H9 (cell line): ENCODE measurements at regions not wholly inside any gene's neighbourhood (a gene's known extent, or its start where the extent isn't known, plus 50 kb on each side); places are given as distances from the start of the nearest gene placed in this dataset.

ENCODE experiments used
- DNase-seq: peaks from one replicate; pipeline ENCODE4 v3.0.0-alpha.2; 2017
- H2AFZ ChIP-seq: one replicate; pipeline ENCODE4 v1.6.1; 2013; ENCODE audit warnings: mild to moderate bottlenecking, low read length, control low read depth, moderate library complexity
- H2AK5ac ChIP-seq: 2 replicates; pipeline ENCODE4 v1.6.1; 2013; ENCODE audit warnings: low read length, control low read depth, mixed read lengths; ENCODE audit not compliant: insufficient read length
- H2BK120ac ChIP-seq: one replicate; pipeline ENCODE4 v1.6.1; 2013; ENCODE audit warnings: low read depth, mild to moderate bottlenecking, low read length, control low read depth, inconsistent platforms; ENCODE audit not compliant: poor library complexity, severe bottlenecking
- H2BK12ac ChIP-seq: 2 replicates; pipeline ENCODE4 v1.6.1; 2013; ENCODE audit warnings: low read length, control low read depth, mixed read lengths, low read depth; ENCODE audit not compliant: insufficient read length
- H2BK15ac ChIP-seq: 2 replicates; pipeline ENCODE4 v1.6.1; 2013; ENCODE audit warnings: low read depth, low read length, control low read depth
- H2BK20ac ChIP-seq: one replicate; pipeline ENCODE4 v1.6.1; 2013; ENCODE audit warnings: low read depth, mild to moderate bottlenecking, low read length, control low read depth, inconsistent platforms; ENCODE audit not compliant: poor library complexity, severe bottlenecking
- H2BK5ac ChIP-seq: 2 replicates; pipeline ENCODE4 v1.6.1; 2013; ENCODE audit warnings: low read length, control low read depth, mixed read lengths; ENCODE audit not compliant: insufficient read length
- H3K14ac ChIP-seq: 2 replicates; pipeline ENCODE4 v1.6.1; 2013; ENCODE audit warnings: low read length, control low read depth; ENCODE audit not compliant: insufficient read depth
- H3K18ac ChIP-seq: 2 replicates; pipeline ENCODE4 v1.6.1; 2013; ENCODE audit warnings: low read depth, mild to moderate bottlenecking, mixed read lengths, low read length, control low read depth; ENCODE audit not compliant: insufficient read length
- H3K23ac ChIP-seq: 2 replicates; pipeline ENCODE4 v1.6.1; 2013; ENCODE audit warnings: low read length, control low read depth, mixed read lengths, low read depth; ENCODE audit not compliant: insufficient read length
- H3K23me2 ChIP-seq: 2 replicates; pipeline ENCODE4 v1.6.1; 2013; ENCODE audit warnings: low read depth, mild to moderate bottlenecking, mixed read lengths, low read length, control low read depth; ENCODE audit not compliant: insufficient read length, poor library complexity, severe bottlenecking
- H3K27ac ChIP-seq: 2 replicates; pipeline ENCODE4 v1.5.1; 2013; ENCODE audit warnings: low read length, control low read depth, mixed read lengths, low read depth; ENCODE audit not compliant: insufficient read length
- H3K27me3 ChIP-seq: 2 replicates; pipeline ENCODE4 v1.6.1; 2013; ENCODE audit warnings: low read length, control low read depth, inconsistent platforms; ENCODE audit not compliant: insufficient read depth
- H3K4ac ChIP-seq: 2 replicates; pipeline ENCODE4 v1.6.1; 2013; ENCODE audit warnings: low read depth, mild to moderate bottlenecking, control low read depth, inconsistent platforms, low read length, moderate library complexity
- H3K4me1 ChIP-seq: 2 replicates; pipeline ENCODE4 v1.6.1; 2013; ENCODE audit warnings: low read length, control low read depth, inconsistent platforms; ENCODE audit not compliant: insufficient read depth
- H3K4me2 ChIP-seq: 2 replicates; pipeline ENCODE4 v1.6.1; 2013; ENCODE audit warnings: low read length, control low read depth, mixed read lengths; ENCODE audit not compliant: insufficient read length, insufficient read depth
- H3K56ac ChIP-seq: 2 replicates; pipeline ENCODE4 v1.6.1; 2013; ENCODE audit warnings: low read depth, mild to moderate bottlenecking, mixed read lengths, low read length, control low read depth; ENCODE audit not compliant: insufficient read length
- H3K79me1 ChIP-seq: 2 replicates; pipeline ENCODE4 v1.6.1; 2013; ENCODE audit warnings: low read depth, mild to moderate bottlenecking, moderate library complexity, low read length, control low read depth, inconsistent platforms; ENCODE audit not compliant: insufficient read depth, poor library complexity, severe bottlenecking
- H3K79me2 ChIP-seq: 2 replicates; pipeline ENCODE4 v1.6.1; 2013; ENCODE audit warnings: low read length, control low read depth, inconsistent platforms; ENCODE audit not compliant: insufficient read depth
- H3K9ac ChIP-seq: 2 replicates; pipeline ENCODE4 v1.6.1; 2013; ENCODE audit warnings: low read length, control low read depth, mixed read lengths; ENCODE audit not compliant: insufficient read length; ENCODE audit errors: extremely low read depth
- H3K9me3 ChIP-seq: one replicate; pipeline ENCODE4 v1.6.1; 2013; ENCODE audit warnings: low read depth, low read length, inconsistent platforms; ENCODE audit not compliant: control insufficient read depth
- H3T11ph ChIP-seq: one replicate; pipeline ENCODE4 v1.6.1; 2013; ENCODE audit warnings: mild to moderate bottlenecking, low read length, control low read depth, inconsistent platforms
- H4K20me1 ChIP-seq: one replicate; pipeline ENCODE4 v1.6.1; 2013; ENCODE audit not compliant: control insufficient read depth, insufficient read length, insufficient read depth
- H4K5ac ChIP-seq: 2 replicates; pipeline ENCODE4 v1.6.1; 2013; ENCODE audit warnings: low read depth, mild to moderate bottlenecking, mixed read lengths, low read length, control low read depth; ENCODE audit not compliant: insufficient read length
- H4K8ac ChIP-seq: replicated peaks from 2 replicates; pipeline ENCODE4 v1.6.1; 2013; ENCODE audit warnings: low read length, control low read depth, mixed read lengths, low read depth; ENCODE audit not compliant: insufficient read length
- H4K91ac ChIP-seq: 2 replicates; pipeline ENCODE4 v1.6.1; 2013; ENCODE audit warnings: low read depth, mild to moderate bottlenecking, moderate library complexity, mixed read lengths, low read length, control low read depth; ENCODE audit not compliant: insufficient read length
- H3K27ac Mint-ChIP-seq, 3 experiments: 2 replicates in 2 of 3; 3 replicates in 1 of 3; pipeline ENCODE4 v1.8.0; 2020 to 2021; ENCODE audit warnings: mixed read lengths in 3 of 3, mild to moderate bottlenecking in 1 of 3, moderate library complexity in 1 of 3
- H3K27me3 Mint-ChIP-seq: 2 replicates; pipeline ENCODE4 v1.8.0; 2021; ENCODE audit warnings: low read depth, mild to moderate bottlenecking, moderate library complexity, mixed read lengths
- H3K36me3 Mint-ChIP-seq, 3 experiments: 2 replicates in 2 of 3; 3 replicates in 1 of 3; pipeline ENCODE4 v1.8.0; 2020 to 2021; ENCODE audit warnings: low read depth in 3 of 3, mixed read lengths in 3 of 3; ENCODE audit not compliant: insufficient read depth in 1 of 3
- H3K4me1 Mint-ChIP-seq, 2 experiments: 2 replicates each; pipeline ENCODE4 v1.8.0; 2020; ENCODE audit warnings: mixed read lengths in 2 of 2
- H3K4me3 Mint-ChIP-seq, 2 experiments: 2 replicates in 1 of 2; 3 replicates in 1 of 2; pipeline ENCODE4 v1.8.0; 2020 to 2021; ENCODE audit warnings: mild to moderate bottlenecking in 2 of 2, mixed read lengths in 2 of 2, moderate library complexity in 1 of 2
- H3K9me3 Mint-ChIP-seq, 2 experiments: 2 replicates in 1 of 2; 3 replicates in 1 of 2; pipeline ENCODE4 v1.8.0; 2020; ENCODE audit warnings: mild to moderate bottlenecking in 2 of 2, mixed read lengths in 2 of 2, moderate library complexity in 1 of 2
- CTCF ChIP-seq: fragments of 200-600 bp; sonication (generic); conservative IDR thresholded peaks from 3 replicates; pipeline ENCODE4 v1.8.0; 2021; ENCODE audit warnings: antibody characterized with exemption, mild to moderate bottlenecking
- WGBS: extraction: QIAGEN DNeasy Blood & Tissue Kit; methylation state at CpG from one replicate; pipeline ENCODE4 v1.1.7; 2013; ENCODE audit warnings: missing lambda C conversion rate, low lambda C conversion rate, mixed read lengths; ENCODE audit not compliant: insufficient read length; ENCODE audit errors: extremely low coverage; 5-methylcytosine and 5-hydroxymethylcytosine counted together

- no peak overlapping the region for H3K23ac ChIP-seq
Measured at GRCh38 chr20:60097285-60097684, 139.1 kb downstream of the CDH26 start.

More at GRCh38 chr20:60097285-60097684, 139.1 kb downstream of the CDH26 start:
- Histone ChIP-seq H3K18ac (no peak overlapping the region), H3K27me3 (peaks cover 3% of the 10 kb centered on the region), H3K79me2 (no peaks in the 10 kb centered on the region), H4K20me1 (no peaks in the 10 kb centered on the region), H2AFZ (no peak overlapping the region), H4K8ac (no peak overlapping the region), H3T11ph (no peak overlapping the region), H3K9ac (no peak overlapping the region), H2BK20ac (no peak overlapping the region), H3K56ac (no peak overlapping the region), H2BK15ac (no peak overlapping the region), H3K79me1 (no peaks in the 10 kb centered on the region), H2AK5ac (no peak overlapping the region), H3K14ac (no peak overlapping the region), H3K4me2 (no peak overlapping the region), H2BK12ac (no peak overlapping the region), H4K91ac (no peak overlapping the region), H3K4ac (no peak overlapping the region), H3K9me3 (peaks cover 5% of the 10 kb centered on the region), H2BK120ac (no peak overlapping the region), H3K23me2 (no peaks in the 10 kb centered on the region), H3K27ac (no peak overlapping the region), H3K4me1 (no peaks in the 10 kb centered on the region), H4K5ac (no peak overlapping the region), H2BK5ac (no peak overlapping the region)
- H3K27ac Mint-ChIP-seq, result no peak overlapping the region
- peaks cover 0 to 11% of the 10 kb centered on the region in 2 experiments; a peak in 2 of 4 replicates for H3K4me1 Mint-ChIP-seq
- no CpG with 5 or more reads among the region's 4 CpGs for WGBS
- H3K9me3 Mint-ChIP-seq, result peaks cover 28 to 39% of the 10 kb centered on the region in 2 experiments
- no peak for TF ChIP-seq CTCF
- DNase-seq, result no peak
- H3K4me3 Mint-ChIP-seq, result no peak overlapping the region
- H3K27me3 Mint-ChIP-seq, result peaks cover 87% of the 10 kb centered on the region
- peaks cover 1 to 8% (median 7%) of the 10 kb centered on the region in 3 experiments; a peak in 4 of 7 replicates for H3K36me3 Mint-ChIP-seq
